Trophoblast cell (in vitro differentiated cells and primary cell): ENCODE measurements at regions not wholly inside any gene's neighbourhood (a gene's known extent, or its start where the extent isn't known, plus 50 kb on each side); places are given as distances from the start of the nearest gene placed in this dataset.

Experiments used
- DNase-seq, 2 donors: peaks; one replicate each; pipeline ENCODE4 v3.0.0-alpha.2; 2016
- H2AFZ ChIP-seq: 2 replicates; pipeline ENCODE4 v1.6.1; 2013; ENCODE audit warnings: low read length, moderate library complexity, mild to moderate bottlenecking; ENCODE audit not compliant: insufficient read depth, poor library complexity
- H2AK5ac ChIP-seq: 2 replicates; pipeline ENCODE4 v1.6.1; 2013; ENCODE audit warnings: mild to moderate bottlenecking, low read length
- H2BK120ac ChIP-seq: 2 replicates; pipeline ENCODE4 v1.6.1; 2013; ENCODE audit warnings: low read length, mild to moderate bottlenecking, moderate library complexity; ENCODE audit not compliant: insufficient read depth, poor library complexity
- H2BK12ac ChIP-seq: 2 replicates; pipeline ENCODE4 v1.6.1; 2013; ENCODE audit warnings: mild to moderate bottlenecking, low read length, moderate library complexity
- H2BK5ac ChIP-seq: 2 replicates; pipeline ENCODE4 v1.6.1; 2013; ENCODE audit warnings: low read length, low read depth, moderate library complexity, mild to moderate bottlenecking; ENCODE audit not compliant: poor library complexity
- H3K14ac ChIP-seq: 2 replicates; pipeline ENCODE4 v1.6.1; 2013; ENCODE audit warnings: mild to moderate bottlenecking, low read length
- H3K18ac ChIP-seq: 2 replicates; pipeline ENCODE4 v1.6.1; 2013; ENCODE audit warnings: mild to moderate bottlenecking, low read length
- H3K23ac ChIP-seq: 2 replicates; pipeline ENCODE4 v1.6.1; 2013; ENCODE audit warnings: low read length
- H3K27ac ChIP-seq: 2 replicates; pipeline ENCODE4 v1.5.1; 2013; ENCODE audit warnings: low read depth, mild to moderate bottlenecking, inconsistent platforms, low read length, moderate library complexity
- H3K27me3 ChIP-seq: 2 replicates; pipeline ENCODE4 v1.6.1; 2013; ENCODE audit warnings: inconsistent platforms, mild to moderate bottlenecking, low read length, moderate library complexity; ENCODE audit not compliant: insufficient read depth
- H3K36me3 ChIP-seq, 2 experiments: 1 replicate in 1 of 2; 2 replicates in 1 of 2; pipeline ENCODE4 v1.6.1; 2013; ENCODE audit warnings: low read length in 2 of 2, mild to moderate bottlenecking in 2 of 2, moderate library complexity in 1 of 2; ENCODE audit not compliant: insufficient read depth in 2 of 2, control insufficient read depth in 1 of 2
- H3K4ac ChIP-seq: 2 replicates; pipeline ENCODE4 v1.6.1; 2013; ENCODE audit warnings: low read depth, mild to moderate bottlenecking, low read length, moderate library complexity
- H3K4me1 ChIP-seq, 2 experiments: 1 replicate in 1 of 2; 2 replicates in 1 of 2; pipeline ENCODE4 v1.6.1; 2013; ENCODE audit warnings: low read length in 2 of 2, mild to moderate bottlenecking in 2 of 2, moderate library complexity in 1 of 2; ENCODE audit not compliant: insufficient read depth in 2 of 2, control insufficient read depth in 1 of 2
- H3K4me2 ChIP-seq: 2 replicates; pipeline ENCODE4 v1.6.1; 2013; ENCODE audit warnings: inconsistent platforms, mild to moderate bottlenecking, low read length, moderate library complexity
- H3K4me3 ChIP-seq: 2 replicates; pipeline ENCODE4 v1.5.1; 2013; ENCODE audit warnings: mild to moderate bottlenecking, low read depth, low read length, inconsistent platforms
- H3K79me1 ChIP-seq: one replicate; pipeline ENCODE4 v1.6.1; 2013; ENCODE audit warnings: low read length
- H3K79me2 ChIP-seq: 2 replicates; pipeline ENCODE4 v1.6.1; 2013; ENCODE audit warnings: low read length, mild to moderate bottlenecking; ENCODE audit not compliant: control insufficient read depth, insufficient read depth, poor library complexity
- H3K9ac ChIP-seq: 2 replicates; pipeline ENCODE4 v1.6.1; 2013; ENCODE audit warnings: mild to moderate bottlenecking, low read length
- H3K9me3 ChIP-seq: 2 replicates; pipeline ENCODE4 v1.6.1; 2013; ENCODE audit warnings: low read depth, mild to moderate bottlenecking, control low read depth, inconsistent platforms, low read length; ENCODE audit not compliant: insufficient read depth
- H4K12ac ChIP-seq: 2 replicates; pipeline ENCODE4 v1.6.1; 2013; ENCODE audit warnings: low read depth, mild to moderate bottlenecking, low read length, moderate library complexity
- H4K8ac ChIP-seq: 2 replicates; pipeline ENCODE4 v1.6.1; 2013; ENCODE audit warnings: low read depth, mild to moderate bottlenecking, low read length, moderate library complexity
- H4K91ac ChIP-seq: one replicate; pipeline ENCODE4 v1.6.1; 2013; ENCODE audit warnings: low read depth, mild to moderate bottlenecking, low read length, moderate library complexity
- WGBS: extraction: QIAGEN DNeasy Blood & Tissue Kit; methylation state at CpG from one replicate; pipeline ENCODE4 v1.1.7; 2013; ENCODE audit warnings: missing lambda C conversion rate; ENCODE audit not compliant: insufficient read length, insufficient coverage; ENCODE audit errors: extremely low coverage; 5-methylcytosine and 5-hydroxymethylcytosine counted together

DNA sequence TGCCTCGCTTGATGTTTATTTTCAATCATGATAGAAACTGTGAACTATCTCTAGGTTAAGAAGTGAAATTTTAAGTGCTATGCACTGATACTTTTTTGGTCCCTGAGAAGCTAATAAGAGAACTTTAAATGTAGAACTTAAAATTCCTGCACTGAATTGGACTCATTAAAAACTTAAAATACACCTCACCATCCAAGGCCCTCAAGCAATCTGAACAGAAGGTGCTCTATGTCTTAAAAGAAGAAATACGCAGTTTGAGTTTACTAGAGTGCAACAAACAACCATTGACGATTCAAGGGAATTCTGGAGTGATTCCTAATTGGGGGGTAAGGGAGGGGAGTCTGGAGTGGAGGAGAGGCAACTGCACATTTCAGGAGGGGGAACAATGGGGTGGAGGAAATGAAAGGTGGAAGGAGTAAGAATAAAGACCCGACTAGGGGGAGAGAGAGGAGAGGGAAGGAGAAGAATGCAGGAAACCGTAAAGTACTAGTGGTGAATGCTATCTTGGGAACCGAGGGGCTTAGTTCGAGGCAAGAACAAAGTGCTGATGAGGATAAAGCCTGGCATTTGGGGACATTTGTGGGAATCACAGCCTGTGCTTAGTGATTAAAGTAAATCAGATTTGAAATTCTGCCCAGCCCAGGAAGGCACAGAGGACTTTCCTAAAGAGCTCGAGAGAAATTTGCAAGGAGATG, 389.7 kb downstream of the AACS start:
- Histone ChIP-seq H3K79me1 (no peaks in the 10 kb centered on the region), H2AK5ac (no peak overlapping the region), H3K4ac (no peak overlapping the region), H4K12ac (no peak overlapping the region), H3K14ac (no peak overlapping the region), H4K91ac (no peak overlapping the region), H2BK120ac (no peak overlapping the region), H2AFZ (no peak overlapping the region), H3K18ac (no peak overlapping the region), H3K4me1 (peaks cover 6 to 8% of the 10 kb centered on the region in 2 experiments), H3K36me3 (no peaks in the 10 kb centered on the region), H3K9ac (no peak overlapping the region), H3K23ac (no peak overlapping the region), H2BK12ac (no peak overlapping the region), H2BK5ac (no peak overlapping the region), H3K27ac (no peak overlapping the region), H3K4me3 (no peak overlapping the region), H4K8ac (no peak overlapping the region), H3K4me2 (no peak overlapping the region), H3K79me2 (no peaks in the 10 kb centered on the region), H3K9me3 (peaks cover 1% of the 10 kb centered on the region), H3K27me3 (no peaks in the 10 kb centered on the region)
- WGBS, result 100% methylated on average over 1 of the region's 8 CpGs
- no peak for DNase-seq

DNA sequence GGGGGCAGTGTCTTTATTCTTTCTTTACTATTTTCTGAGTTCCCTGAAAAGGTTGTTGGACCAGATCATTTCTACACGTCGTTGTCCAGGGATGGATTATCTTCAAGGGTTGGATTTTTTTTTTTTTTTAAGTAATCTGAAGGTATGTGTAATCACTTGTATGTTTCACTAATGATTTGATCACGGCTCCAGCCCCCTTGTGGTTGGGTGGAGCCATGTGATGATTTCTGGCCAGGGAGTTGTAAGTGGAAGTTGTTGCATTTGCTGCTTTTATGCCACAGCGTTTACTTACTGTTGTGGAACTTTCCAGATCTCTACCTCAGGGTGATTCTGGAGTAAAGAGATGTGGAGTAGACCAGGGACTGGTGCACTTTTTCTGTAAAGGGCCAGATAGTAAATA, 390.3 kb downstream of the AACS start:
- Histone ChIP-seq H2BK5ac (no peak overlapping the region), H3K27me3 (no peaks in the 10 kb centered on the region), H3K36me3 (no peaks in the 10 kb centered on the region), H3K79me1 (no peaks in the 10 kb centered on the region), H4K8ac (no peak overlapping the region), H3K14ac (no peak overlapping the region), H3K9ac (no peak overlapping the region), H2BK12ac (no peak overlapping the region), H3K23ac (no peak overlapping the region), H4K91ac (no peak overlapping the region), H3K4me3 (no peak overlapping the region), H3K4ac (no peak overlapping the region), H4K12ac (no peak overlapping the region), H3K18ac (no peak overlapping the region), H2AFZ (no peak overlapping the region), H3K27ac (no peak overlapping the region), H3K79me2 (no peaks in the 10 kb centered on the region), H3K4me1 (peaks cover 6 to 8% of the 10 kb centered on the region in 2 experiments), H2BK120ac (no peak overlapping the region), H3K4me2 (no peak overlapping the region), H2AK5ac (no peak overlapping the region), H3K9me3 (peaks cover 1% of the 10 kb centered on the region)
- no CpG with 5 or more reads among the region's 4 CpGs for WGBS
- no peak for DNase-seq

DNA sequence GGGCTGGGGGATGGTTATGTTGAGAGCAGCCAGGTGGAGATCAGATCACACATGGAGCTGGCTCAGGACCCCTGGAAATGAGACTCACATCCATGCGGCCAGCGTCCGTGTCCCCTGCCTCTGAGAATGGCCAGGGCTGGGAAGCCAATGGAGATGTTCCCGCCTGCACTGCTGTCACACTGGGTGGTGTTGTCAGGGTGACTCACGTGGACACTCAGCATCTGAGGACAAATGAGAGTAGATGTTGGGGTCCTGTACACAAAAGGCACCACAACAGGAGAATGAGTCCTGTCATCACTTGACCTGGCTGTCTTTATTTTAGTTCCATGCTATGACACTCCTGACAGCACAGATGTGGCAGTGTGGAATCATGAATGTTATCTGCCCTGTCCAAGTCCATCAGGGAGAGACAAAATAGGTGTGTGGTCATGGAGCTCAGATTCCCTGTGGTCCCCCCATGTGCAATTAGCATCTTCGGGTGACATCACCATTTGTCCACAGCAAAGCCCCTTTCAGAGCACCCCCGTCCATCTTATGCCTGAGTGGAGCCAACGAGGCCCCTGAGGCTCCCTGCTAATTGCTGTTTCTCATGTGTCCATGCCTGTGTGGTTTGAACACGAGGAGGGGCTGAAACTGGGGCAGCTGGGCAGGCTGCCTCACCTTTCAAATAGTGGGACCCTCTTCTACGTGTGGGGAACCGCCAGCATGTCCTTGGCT, 393.5 kb downstream of the AACS start:
- no peaks in the 10 kb centered on the region for H3K79me1 ChIP-seq
- H4K8ac ChIP-seq, result no peak overlapping the region
- no peaks in the 10 kb centered on the region for H3K27me3 ChIP-seq
- DNase-seq, result no peak
- peaks cover 6 to 8% of the 10 kb centered on the region in 2 experiments for H3K4me1 ChIP-seq
- H3K4ac ChIP-seq, result no peak overlapping the region
- H2AFZ ChIP-seq, result no peak overlapping the region
- H3K79me2 ChIP-seq, result no peaks in the 10 kb centered on the region
- H3K36me3 ChIP-seq, result no peaks in the 10 kb centered on the region
- H3K27ac ChIP-seq, result no peak overlapping the region
- no peak overlapping the region for H2BK5ac ChIP-seq
- H3K9ac ChIP-seq, result no peak overlapping the region
- peaks cover 1% of the 10 kb centered on the region for H3K9me3 ChIP-seq
- H3K4me2 ChIP-seq, result no peak overlapping the region
- no peak overlapping the region for H2BK12ac ChIP-seq
- H4K91ac ChIP-seq, result no peak overlapping the region
- H3K4me3 ChIP-seq, result no peak overlapping the region
- no peak overlapping the region for H2BK120ac ChIP-seq
- no peak overlapping the region for H3K18ac ChIP-seq
- no peak overlapping the region for H4K12ac ChIP-seq
- peak overlapping the region; percentile 47 for H3K23ac ChIP-seq
- WGBS, result no CpG with 5 or more reads among the region's 11 CpGs
- no peak overlapping the region for H2AK5ac ChIP-seq
- no peak overlapping the region for H3K14ac ChIP-seq

DNA sequence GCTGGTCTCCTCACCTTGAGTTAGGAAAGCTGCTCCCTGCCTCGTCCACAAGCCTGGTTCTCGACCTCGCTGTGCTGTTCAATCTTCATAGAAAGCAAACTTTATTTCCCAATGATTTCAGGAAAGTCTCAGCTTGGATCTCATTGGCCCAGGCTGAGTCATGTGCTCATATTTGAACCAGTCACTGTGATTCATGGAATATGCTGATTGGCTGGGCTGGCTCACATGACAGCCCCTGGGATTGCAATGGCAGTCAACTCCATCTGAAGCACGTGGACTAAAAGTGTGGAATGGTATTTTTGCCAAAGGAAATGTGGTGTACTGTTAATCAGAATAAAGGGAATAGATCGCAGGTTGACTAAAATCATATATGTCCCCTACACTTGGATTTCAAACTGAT, 396.6 kb downstream of the AACS start:
- no peak overlapping the region for H3K4ac ChIP-seq
- no peak overlapping the region for H4K8ac ChIP-seq
- no peak overlapping the region for H2BK12ac ChIP-seq
- no peaks in the 10 kb centered on the region for H3K36me3 ChIP-seq
- H3K23ac ChIP-seq, result no peak overlapping the region
- H3K9me3 ChIP-seq, result peaks cover 1% of the 10 kb centered on the region
- H3K4me3 ChIP-seq, result no peak overlapping the region
- H3K18ac ChIP-seq, result no peak overlapping the region
- H3K4me1 ChIP-seq, result peaks cover 6 to 8% of the 10 kb centered on the region in 2 experiments
- no peak for DNase-seq
- H3K4me2 ChIP-seq, result no peak overlapping the region
- no peak overlapping the region for H2BK5ac ChIP-seq
- no peak overlapping the region for H2BK120ac ChIP-seq
- H4K12ac ChIP-seq, result no peak overlapping the region
- no peaks in the 10 kb centered on the region for H3K27me3 ChIP-seq
- H3K79me1 ChIP-seq, result no peaks in the 10 kb centered on the region
- H3K27ac ChIP-seq, result no peak overlapping the region
- no CpG with 5 or more reads among the region's 5 CpGs for WGBS
- H2AFZ ChIP-seq, result no peak overlapping the region
- no peak overlapping the region for H3K9ac ChIP-seq
- no peak overlapping the region for H3K14ac ChIP-seq
- no peak overlapping the region for H2AK5ac ChIP-seq
- H3K79me2 ChIP-seq, result no peaks in the 10 kb centered on the region
- H4K91ac ChIP-seq, result no peak overlapping the region
